Ectodermal cell (in vitro differentiated cells): ENCODE measurements at regions not wholly inside any gene's neighbourhood (a gene's known extent, or its start where the extent isn't known, plus 50 kb on each side); places are given as distances from the start of the nearest gene placed in this dataset.

Experiments
- H3K27ac ChIP-seq: 2 replicates; pipeline ENCODE4 v1.7.0; 2013; ENCODE audit warnings: mild to moderate bottlenecking, low read depth, low read length; ENCODE audit not compliant: insufficient read depth, poor library complexity, severe bottlenecking
- H3K27me3 ChIP-seq: 2 replicates; pipeline ENCODE4 v1.7.0; 2013; ENCODE audit warnings: mild to moderate bottlenecking, low read length; ENCODE audit not compliant: insufficient read depth, control insufficient read depth, poor library complexity, severe bottlenecking
- H3K36me3 ChIP-seq: one replicate; pipeline ENCODE4 v1.7.0; 2013; ENCODE audit warnings: low read length; ENCODE audit not compliant: control insufficient read depth, insufficient read depth
- H3K4me1 ChIP-seq: one replicate; pipeline ENCODE4 v1.7.0; 2013; ENCODE audit warnings: low read length; ENCODE audit not compliant: control insufficient read depth, insufficient read depth
- H3K4me3 ChIP-seq: 2 replicates; pipeline ENCODE4 v1.7.0; 2013; ENCODE audit warnings: low read depth, low read length, control low read depth; ENCODE audit not compliant: insufficient read depth
- H3K9me3 ChIP-seq: 2 replicates; pipeline ENCODE4 v1.7.0; 2013; ENCODE audit warnings: mild to moderate bottlenecking, low read length, moderate library complexity; ENCODE audit not compliant: control insufficient read depth
- WGBS, 2 experiments: methylation state at CpG; one replicate each; pipeline ENCODE4 v1.1.7; 2013; ENCODE audit warnings: missing lambda C conversion rate in 2 of 2; 5-methylcytosine and 5-hydroxymethylcytosine counted together

- 81 to 85% methylated on average over 4 of the region's 4 CpGs for WGBS, 2 experiments
- no peaks in the 10 kb centered on the region for H3K4me1 ChIP-seq
- no peaks in the 10 kb centered on the region for H3K9me3 ChIP-seq
- no peaks in the 10 kb centered on the region for H3K36me3 ChIP-seq
- no peak overlapping the region for H3K27ac ChIP-seq
- no peaks in the 10 kb centered on the region for H3K27me3 ChIP-seq
- H3K4me3 ChIP-seq: no peak overlapping the region
Observed at GRCh38 chr4:36835246-36835645, 409.3 kb upstream of the NWD2 start.

DNA sequence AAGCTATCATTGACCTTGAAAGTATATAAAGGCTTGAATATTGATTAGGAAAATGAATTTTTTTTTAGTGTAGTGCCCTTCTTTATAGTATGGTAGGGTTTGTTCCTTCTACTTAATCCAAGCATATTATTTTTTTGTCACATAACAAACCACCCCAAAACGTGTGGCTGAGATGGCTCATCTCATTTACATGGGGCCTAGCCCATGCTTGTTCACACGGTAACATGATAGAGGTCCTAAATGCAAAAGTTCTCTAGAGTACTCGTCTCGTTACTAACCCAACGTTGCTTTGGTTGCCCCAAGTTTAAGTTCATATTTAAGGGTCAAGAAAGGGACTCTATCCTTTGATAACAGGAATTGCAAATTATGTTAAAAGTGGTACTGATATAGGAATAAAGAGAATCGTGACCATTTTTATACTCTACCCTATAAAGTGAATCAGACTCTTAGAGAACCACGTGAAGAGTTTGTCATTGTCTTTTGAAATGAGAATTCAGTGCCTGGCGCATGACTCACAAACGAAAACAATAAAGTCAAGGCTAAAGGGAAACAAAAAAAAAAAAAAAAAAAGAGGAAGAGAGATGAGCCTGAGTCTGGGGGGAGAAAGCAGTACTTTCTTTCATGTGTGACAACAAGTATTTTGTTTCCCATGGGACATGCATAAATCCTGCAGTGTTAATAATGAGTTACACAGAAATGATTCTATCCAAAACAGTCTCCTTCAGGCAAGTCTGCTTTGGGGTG, 402.8 kb upstream of the NWD2 start:
- no peaks in the 10 kb centered on the region for H3K36me3 ChIP-seq
- H3K9me3 ChIP-seq: no peaks in the 10 kb centered on the region
- WGBS, 2 experiments: 79 to 84% methylated on average over 8 of the region's 9 CpGs
- no peaks in the 10 kb centered on the region for H3K27me3 ChIP-seq
- no peak overlapping the region for H3K27ac ChIP-seq
- no peak overlapping the region for H3K4me3 ChIP-seq
- H3K4me1 ChIP-seq: no peaks in the 10 kb centered on the region

- Histone ChIP-seq H3K9me3 (no peaks in the 10 kb centered on the region), H3K4me1 (no peaks in the 10 kb centered on the region), H3K36me3 (no peaks in the 10 kb centered on the region), H3K27me3 (no peaks in the 10 kb centered on the region), H3K27ac (no peak overlapping the region), H3K4me3 (no peak overlapping the region)
Observed at GRCh38 chr4:36844448-36844847, 400.1 kb upstream of the NWD2 start.

DNA sequence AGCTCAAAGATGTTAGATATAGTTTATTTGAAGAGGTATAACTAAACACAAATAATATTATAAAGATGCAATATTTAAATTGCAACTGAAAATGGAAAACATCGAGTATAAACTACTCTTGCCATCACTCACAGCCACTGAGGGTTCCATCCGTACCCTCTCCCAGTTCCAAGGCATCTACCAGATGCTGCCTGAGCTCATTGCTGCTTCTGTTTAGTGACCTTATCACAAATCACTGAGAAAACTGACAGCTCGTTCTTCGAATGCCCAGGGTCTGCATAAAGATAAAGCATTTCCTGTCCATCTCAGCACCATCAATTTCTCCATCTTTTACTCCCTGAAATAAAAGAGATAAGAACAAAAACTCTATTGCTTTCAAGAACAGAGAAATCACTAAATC, 391.7 kb upstream of the NWD2 start:
- H3K27ac ChIP-seq: no peak overlapping the region
- 92% methylated on average over 4 of the region's 4 CpGs for WGBS, 2 experiments
- no peaks in the 10 kb centered on the region for H3K36me3 ChIP-seq
- no peaks in the 10 kb centered on the region for H3K27me3 ChIP-seq
- H3K4me3 ChIP-seq: no peak overlapping the region
- no peaks in the 10 kb centered on the region for H3K4me1 ChIP-seq
- H3K9me3 ChIP-seq: no peaks in the 10 kb centered on the region

DNA sequence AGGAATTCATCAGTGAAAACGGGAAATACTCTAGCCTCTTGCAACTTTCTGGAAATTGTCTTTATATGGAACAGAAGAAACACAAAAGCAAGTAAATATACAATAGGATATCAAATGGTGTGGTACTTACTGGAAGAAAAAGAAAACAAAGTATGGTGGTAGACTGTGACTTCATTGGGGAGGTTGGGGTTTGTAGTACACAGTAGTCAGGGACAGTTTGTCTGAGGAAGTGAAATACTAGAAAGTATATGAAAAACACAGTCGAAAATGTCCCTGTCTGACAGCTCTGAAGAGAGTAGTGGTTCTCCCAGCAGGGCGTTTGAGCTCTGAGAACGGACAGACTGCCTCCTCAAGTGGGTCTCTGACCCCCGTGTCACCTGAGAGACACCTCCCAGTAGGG, 390.0 kb upstream of the NWD2 start:
- WGBS, 2 experiments: 73 to 81% methylated on average over 4 to 5 of the region's 5 CpGs
- no peak overlapping the region for H3K4me3 ChIP-seq
- H3K36me3 ChIP-seq: no peaks in the 10 kb centered on the region
- no peaks in the 10 kb centered on the region for H3K27me3 ChIP-seq
- H3K4me1 ChIP-seq: no peaks in the 10 kb centered on the region
- H3K9me3 ChIP-seq: no peaks in the 10 kb centered on the region
- H3K27ac ChIP-seq: no peak overlapping the region

- Histone ChIP-seq H3K4me1 (no peaks in the 10 kb centered on the region), H3K27me3 (no peaks in the 10 kb centered on the region), H3K27ac (no peak overlapping the region), H3K4me3 (no peak overlapping the region), H3K9me3 (no peaks in the 10 kb centered on the region), H3K36me3 (no peaks in the 10 kb centered on the region)
- 97% methylated on average over 2 of the region's 2 CpGs; no CpG with 5 or more reads in 1 of the 2 experiments for WGBS, 2 experiments
Observed at GRCh38 chr4:36863601-36864000, 380.9 kb upstream of the NWD2 start.

DNA sequence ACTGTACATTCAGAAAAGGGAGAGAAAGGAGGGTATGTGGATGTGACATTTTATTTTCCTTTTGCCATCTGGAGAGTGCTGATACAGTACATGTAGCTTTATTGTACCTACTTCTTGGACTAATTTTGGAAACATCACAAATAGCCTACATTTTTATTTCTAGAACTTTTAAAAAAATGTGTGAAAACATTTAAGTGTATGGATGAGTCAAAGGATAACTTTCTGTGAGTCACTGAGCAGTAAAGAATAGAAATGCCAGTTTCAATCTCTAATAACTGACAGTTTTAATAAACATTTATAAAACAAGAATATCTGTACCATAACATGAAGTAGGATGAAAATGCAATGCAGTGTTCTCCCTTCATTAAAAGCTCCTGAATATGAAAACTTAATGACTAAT, 374.4 kb upstream of the NWD2 start:
- Histone ChIP-seq H3K27me3 (no peaks in the 10 kb centered on the region), H3K27ac (no peak overlapping the region), H3K4me3 (no peak overlapping the region), H3K9me3 (no peaks in the 10 kb centered on the region), H3K4me1 (no peaks in the 10 kb centered on the region), H3K36me3 (no peaks in the 10 kb centered on the region)

DNA sequence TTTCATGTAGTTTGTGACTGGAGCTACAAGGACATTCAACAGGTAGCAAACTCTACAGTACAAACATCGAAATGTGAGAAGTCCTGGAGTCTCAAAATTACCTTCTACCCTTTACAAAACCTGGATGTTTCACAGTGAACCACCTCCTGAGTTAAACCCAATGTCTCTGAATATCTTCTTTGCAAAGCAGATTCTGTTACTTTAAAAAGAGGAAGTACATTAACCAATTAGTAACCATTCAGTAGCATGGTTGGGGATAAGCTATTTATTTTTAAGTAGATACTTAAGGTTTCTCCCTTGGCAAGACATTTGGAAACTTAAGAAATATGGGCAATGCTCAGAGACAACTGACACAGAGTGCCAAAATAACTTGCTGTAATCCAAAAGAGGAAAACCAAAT, 371.9 kb upstream of the NWD2 start:
- H3K27me3 ChIP-seq: no peaks in the 10 kb centered on the region
- no peak overlapping the region for H3K4me3 ChIP-seq
- no peaks in the 10 kb centered on the region for H3K36me3 ChIP-seq
- no peaks in the 10 kb centered on the region for H3K9me3 ChIP-seq
- 84 to 89% methylated on average over 1 of the region's 1 CpG for WGBS, 2 experiments
- no peak overlapping the region for H3K27ac ChIP-seq
- no peaks in the 10 kb centered on the region for H3K4me1 ChIP-seq

GRCh38 chr4:36884151-36884550, 360.4 kb upstream of the NWD2 start:
- 92 to 99% methylated on average over 2 to 3 of the region's 3 CpGs for WGBS, 2 experiments
- Histone ChIP-seq H3K4me3 (no peak overlapping the region), H3K9me3 (no peaks in the 10 kb centered on the region), H3K36me3 (no peaks in the 10 kb centered on the region), H3K4me1 (no peaks in the 10 kb centered on the region), H3K27me3 (no peaks in the 10 kb centered on the region), H3K27ac (no peak overlapping the region)

GRCh38 chr4:36891971-36892370, 352.6 kb upstream of the NWD2 start:
- H3K9me3 ChIP-seq: no peaks in the 10 kb centered on the region
- H3K36me3 ChIP-seq: no peaks in the 10 kb centered on the region
- no peaks in the 10 kb centered on the region for H3K4me1 ChIP-seq
- H3K27ac ChIP-seq: no peak overlapping the region
- H3K4me3 ChIP-seq: no peak overlapping the region
- 93 to 100% methylated on average over 2 of the region's 2 CpGs for WGBS, 2 experiments
- no peaks in the 10 kb centered on the region for H3K27me3 ChIP-seq
